DOHH2 (cell line): ENCODE measurements at regions not wholly inside any gene's neighbourhood (a gene's known extent, or its start where the extent isn't known, plus 50 kb on each side); places are given as distances from the start of the nearest gene placed in this dataset.

Experiments
- H3F3A ChIP-seq: fragments of 200-600 bp; sonication (generic), shearing (Covaris generic); 2 replicates; pipeline ENCODE4 v1.6.0; 2016; ENCODE audit warnings: antibody characterized with exemption, mild to moderate bottlenecking; ENCODE audit not compliant: control insufficient read depth, insufficient read depth
- H3K27ac ChIP-seq: fragments of 200-600 bp; sonication (generic); 2 replicates; pipeline ENCODE4 v1.5.1; 2014; ENCODE audit warnings: low read depth, mild to moderate bottlenecking, low read length, moderate library complexity
- H3K27me3 ChIP-seq: fragments of 200-600 bp; sonication (generic); 2 replicates; pipeline ENCODE4 v1.6.1; 2014; ENCODE audit warnings: mild to moderate bottlenecking, low read length, mixed read lengths; ENCODE audit not compliant: control insufficient read depth
- H3K36me3 ChIP-seq: fragments of 200-600 bp; sonication (generic); 2 replicates; pipeline ENCODE4 v1.6.1; 2014; ENCODE audit warnings: mild to moderate bottlenecking, low read length, moderate library complexity, mixed read lengths; ENCODE audit not compliant: control insufficient read depth
- H3K4me1 ChIP-seq: fragments of 200-600 bp; sonication (generic); 2 replicates; pipeline ENCODE4 v1.6.1; 2014; ENCODE audit warnings: mild to moderate bottlenecking, low read length, mixed read lengths; ENCODE audit not compliant: control insufficient read depth
- H3K4me2 ChIP-seq: fragments of 200-600 bp; sonication (generic); 2 replicates; pipeline ENCODE4 v1.6.0; 2014; ENCODE audit warnings: mild to moderate bottlenecking, low read length, moderate library complexity
- H3K4me3 ChIP-seq: fragments of 200-600 bp; sonication (generic); 2 replicates; pipeline ENCODE4 v1.5.1; 2014; ENCODE audit warnings: mild to moderate bottlenecking, low read length, mixed read lengths
- H3K79me2 ChIP-seq: fragments of 200-600 bp; sonication (generic); 2 replicates; pipeline ENCODE4 v1.6.1; 2014; ENCODE audit warnings: mild to moderate bottlenecking, low read length, mixed read lengths; ENCODE audit not compliant: control insufficient read depth
- H3K9me2 ChIP-seq: fragments of 200-600 bp; sonication (generic); replicated peaks from 2 replicates; pipeline ENCODE4 v1.6.1; 2014; ENCODE audit warnings: mild to moderate bottlenecking, low read length, mixed read lengths; ENCODE audit not compliant: control insufficient read depth
- H3K9me3 ChIP-seq: fragments of 200-600 bp; sonication (generic); 2 replicates; pipeline ENCODE4 v1.6.1; 2014; ENCODE audit warnings: antibody characterized with exemption, low read length, mixed read lengths; ENCODE audit not compliant: control insufficient read depth, insufficient read depth
- H4K20me1 ChIP-seq: fragments of 200-600 bp; sonication (generic); 2 replicates; pipeline ENCODE4 v1.6.0; 2014; ENCODE audit warnings: low read depth, mild to moderate bottlenecking, antibody characterized with exemption, low read length, moderate library complexity; ENCODE audit not compliant: control insufficient read depth, insufficient read depth
- CTCF ChIP-seq: fragments of 200-600 bp; sonication (generic); IDR thresholded peaks from one replicate; pipeline ENCODE4 v1.5.1; 2014; ENCODE audit warnings: antibody characterized with exemption, mild to moderate bottlenecking, low read depth, low read length; ENCODE audit not compliant: poor library complexity, severe bottlenecking
- EZH2phosphoT487 ChIP-seq: fragments of 200-600 bp; sonication (generic); IDR thresholded peaks from 2 replicates; pipeline ENCODE4 v1.6.1; 2017; ENCODE audit warnings: borderline replicate concordance, mild to moderate bottlenecking, antibody characterized with exemption, low read length, moderate library complexity, mixed read lengths

GRCh38 chr9:88802533-88802932 lies 188.7 kb upstream of the S1PR3 start:
- no peak overlapping the region for H3K4me2 ChIP-seq
- H3K4me1 ChIP-seq = peaks cover 14% of the 10 kb centered on the region
- H3K36me3 ChIP-seq = no peaks in the 10 kb centered on the region
- no peaks in the 10 kb centered on the region for H3F3A ChIP-seq
- H3K79me2 ChIP-seq = no peaks in the 10 kb centered on the region
- no peaks in the 10 kb centered on the region for H3K9me2 ChIP-seq
- TF ChIP-seq EZH2phosphoT487 (no peak), CTCF (no peak)
- no peak overlapping the region for H3K4me3 ChIP-seq
- no peaks in the 10 kb centered on the region for H3K27me3 ChIP-seq
- H3K9me3 ChIP-seq = no peaks in the 10 kb centered on the region
- no peaks in the 10 kb centered on the region for H4K20me1 ChIP-seq
- no peak overlapping the region for H3K27ac ChIP-seq

DNA sequence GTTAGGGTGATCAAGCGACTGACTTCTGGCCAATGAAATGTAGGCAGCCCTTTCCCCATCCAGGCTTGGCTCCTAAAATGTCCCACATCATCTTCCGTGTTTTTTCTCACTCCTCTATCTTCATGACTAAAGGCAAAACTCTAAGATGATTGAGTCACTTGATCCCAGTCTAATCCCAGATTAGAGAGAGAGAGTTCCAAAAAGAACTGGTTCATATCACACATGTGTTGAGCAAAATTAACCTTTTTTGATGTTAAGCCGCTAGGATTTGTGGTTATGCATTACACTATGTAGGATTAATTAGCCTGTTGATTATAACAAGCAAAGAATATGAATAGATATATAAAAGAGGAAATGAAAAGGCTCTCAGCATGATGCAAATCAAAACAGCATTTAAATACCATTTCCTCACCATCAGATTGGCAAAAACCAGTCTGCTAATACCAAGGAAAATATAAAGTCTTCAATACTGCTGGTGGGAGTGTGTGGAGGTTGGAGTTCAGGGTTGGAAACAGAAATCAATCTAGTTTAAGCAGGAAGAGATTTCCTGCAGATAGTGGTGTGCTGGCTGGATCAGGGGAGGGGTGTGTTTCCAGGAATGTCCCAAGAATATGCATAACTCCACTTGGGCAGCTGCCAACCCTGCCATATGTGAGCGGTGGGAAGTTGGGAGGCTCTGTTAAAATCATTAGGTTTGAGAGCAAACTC lies 187.6 kb upstream of the S1PR3 start:
- Histone ChIP-seq H3K36me3 (no peaks in the 10 kb centered on the region), H3K4me3 (no peak overlapping the region), H3K27me3 (no peaks in the 10 kb centered on the region), H3K4me2 (peak overlapping the region; percentile 18; the same call in 1 of the 2 replicates), H3K4me1 (peaks cover 14% of the 10 kb centered on the region), H3K27ac (no peak overlapping the region), H3F3A (no peaks in the 10 kb centered on the region), H3K9me3 (no peaks in the 10 kb centered on the region), H3K9me2 (no peaks in the 10 kb centered on the region), H4K20me1 (no peaks in the 10 kb centered on the region), H3K79me2 (no peaks in the 10 kb centered on the region)
- TF ChIP-seq EZH2phosphoT487 (no peak), CTCF (no peak)

DNA sequence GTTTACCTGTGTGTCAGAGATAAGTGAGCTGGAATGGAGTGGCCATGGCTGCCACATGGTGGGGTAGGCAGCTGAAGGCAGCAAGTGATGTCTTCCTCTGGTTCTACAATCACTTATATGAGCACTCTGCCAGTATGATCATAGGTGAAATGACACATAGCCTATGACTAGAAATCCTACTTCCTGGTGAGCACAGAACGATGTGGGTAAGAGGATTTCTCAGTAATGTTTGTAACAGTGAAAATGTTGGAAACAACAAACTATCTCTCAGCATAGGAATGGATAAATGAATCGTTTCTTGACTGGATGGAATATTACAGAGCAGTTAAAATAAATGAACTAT lies 187.0 kb upstream of the S1PR3 start:
- Histone ChIP-seq H3K79me2 (no peaks in the 10 kb centered on the region), H3K36me3 (no peaks in the 10 kb centered on the region), H3K9me2 (no peaks in the 10 kb centered on the region), H3K4me3 (no peak overlapping the region), H3K9me3 (no peaks in the 10 kb centered on the region), H3K27ac (no peak overlapping the region), H3F3A (no peaks in the 10 kb centered on the region), H4K20me1 (no peaks in the 10 kb centered on the region), H3K4me2 (0 out of 2 replicates have a peak overlapping the region, but pooled peaks have one; percentile 18), H3K27me3 (no peaks in the 10 kb centered on the region), H3K4me1 (peaks cover 14% of the 10 kb centered on the region)
- TF ChIP-seq CTCF (no peak), EZH2phosphoT487 (no peak)
